T-helper 2 cell treated with Interferon-gamma antibody and Interleukin-4, amounts not matched to agents 5 μg/mL and 100 μg/mL, for 36 hours (primary cell): ENCODE measurements at regions not wholly inside any gene's neighbourhood (a gene's known extent, or its start where the extent isn't known, plus 50 kb on each side); places are given as distances from the start of the nearest gene placed in this dataset.
"Not testable (repeated sequence)": the region's sequence is repeated elsewhere in the genome, so short reads cannot be mapped to it uniquely, and the experiment has no call there.

Source experiments
- DNase-seq: peaks from one replicate; pipeline ENCODE4 v3.0.0; 2021; ENCODE audit warnings: low spot score
- H3K27ac Mint-ChIP-seq: one replicate; pipeline ENCODE4 v1.8.0; 2021; ENCODE audit warnings: mild to moderate bottlenecking, mixed read lengths
- H3K27me3 Mint-ChIP-seq: one replicate; pipeline ENCODE4 v1.8.0; 2021; ENCODE audit warnings: low read depth, mixed read lengths
- H3K36me3 Mint-ChIP-seq: one replicate; pipeline ENCODE4 v1.8.0; 2021; ENCODE audit warnings: low read depth, mixed read lengths
- H3K4me1 Mint-ChIP-seq: one replicate; pipeline ENCODE4 v1.8.0; 2021; ENCODE audit warnings: low read depth, mixed read lengths
- H3K4me3 Mint-ChIP-seq: one replicate; pipeline ENCODE4 v1.8.0; 2022; ENCODE audit warnings: mild to moderate bottlenecking, moderate library complexity, mixed read lengths
- H3K9me3 Mint-ChIP-seq: one replicate; pipeline ENCODE4 v1.8.0; 2021; ENCODE audit warnings: mixed read lengths

- DNase-seq: no peak
- no peaks in the 10 kb centered on the region for H3K4me1 Mint-ChIP-seq
- H3K9me3 Mint-ChIP-seq: no peaks in the 10 kb centered on the region
- H3K36me3 Mint-ChIP-seq: no peaks in the 10 kb centered on the region
- H3K27me3 Mint-ChIP-seq: peaks cover 5% of the 10 kb centered on the region
- H3K4me3 Mint-ChIP-seq: no peak overlapping the region
- H3K27ac Mint-ChIP-seq: no peak overlapping the region
These were observed 125.4 kb upstream of the ACKR3 start for GRCh38 chr2:236444187-236444586.

DNA sequence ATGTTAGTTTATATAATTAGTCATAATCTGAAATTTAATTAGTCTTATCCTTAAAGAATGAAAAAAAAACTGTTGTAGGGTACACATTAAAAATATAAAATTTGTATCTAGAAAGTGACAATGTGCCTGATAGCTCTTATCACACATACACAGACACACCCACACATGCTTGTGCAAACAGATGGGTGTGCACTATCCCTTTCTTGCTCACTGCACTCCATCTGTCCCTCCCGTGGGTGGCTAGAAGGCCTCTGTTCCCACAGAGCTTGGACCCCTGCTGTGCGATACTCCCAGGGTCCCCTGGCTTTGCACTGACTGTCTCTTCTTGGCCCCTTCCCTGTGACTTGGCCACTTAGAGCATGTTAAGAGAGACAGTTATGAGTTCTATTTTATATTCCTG is 123.9 kb upstream of the ACKR3 start:
- Mint-ChIP-seq H3K27me3 (peaks cover 5% of the 10 kb centered on the region), H3K27ac (no peak overlapping the region), H3K4me3 (no peak overlapping the region)

GRCh38 chr2:236446521-236446920 is 123.1 kb upstream of the ACKR3 start:
- Mint-ChIP-seq H3K4me1 (no peaks in the 10 kb centered on the region), H3K27ac (no peak overlapping the region), H3K36me3 (no peaks in the 10 kb centered on the region), H3K4me3 (no peak overlapping the region), H3K27me3 (peaks cover 5% of the 10 kb centered on the region), H3K9me3 (no peaks in the 10 kb centered on the region)
- DNase-seq: no peak

More for the DNA sequence above, 123.9 kb upstream of the ACKR3 start:
- DNase-seq: no peak
- H3K36me3 Mint-ChIP-seq: no peaks in the 10 kb centered on the region
- no peaks in the 10 kb centered on the region for H3K9me3 Mint-ChIP-seq
- H3K4me1 Mint-ChIP-seq: no peaks in the 10 kb centered on the region

- Mint-ChIP-seq H3K27ac (no peak overlapping the region), H3K36me3 (no peaks in the 10 kb centered on the region), H3K4me1 (no peaks in the 10 kb centered on the region), H3K27me3 (no peaks in the 10 kb centered on the region), H3K9me3 (no peaks in the 10 kb centered on the region), H3K4me3 (no peak overlapping the region)
- DNase-seq: no peak
These were observed 120.4 kb upstream of the ACKR3 start for GRCh38 chr2:236449167-236449761.

DNA sequence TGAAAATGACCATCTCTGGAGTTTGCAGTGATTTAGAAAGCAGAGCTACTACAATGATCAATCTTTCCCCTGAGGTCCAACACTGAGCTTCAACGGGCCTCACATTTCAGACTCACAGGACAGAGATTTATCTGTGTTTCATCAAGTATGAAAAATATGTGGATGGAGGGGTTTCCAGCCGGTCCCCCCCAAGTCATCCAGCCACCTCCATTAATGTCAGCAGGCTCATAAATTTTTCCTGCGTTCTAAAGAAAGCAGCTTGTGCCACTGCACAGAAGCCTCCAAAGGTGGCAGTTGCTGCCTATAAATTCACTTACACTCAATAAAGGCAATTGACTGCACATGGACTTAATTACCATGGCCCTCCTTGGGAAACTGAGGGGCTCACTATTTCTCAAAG is 117.4 kb upstream of the ACKR3 start:
- Mint-ChIP-seq H3K27ac (no peak overlapping the region), H3K4me1 (no peaks in the 10 kb centered on the region), H3K36me3 (no peaks in the 10 kb centered on the region), H3K4me3 (no peak overlapping the region), H3K9me3 (peaks cover under 1% of the 10 kb centered on the region), H3K27me3 (no peaks in the 10 kb centered on the region)
- no peak for DNase-seq

- H3K36me3 Mint-ChIP-seq: no peaks in the 10 kb centered on the region
- DNase-seq: no peak
- H3K9me3 Mint-ChIP-seq: peaks cover 4% of the 10 kb centered on the region
- no peak overlapping the region for H3K4me3 Mint-ChIP-seq
- H3K27me3 Mint-ChIP-seq: no peaks in the 10 kb centered on the region
- H3K27ac Mint-ChIP-seq: no peak overlapping the region
- no peaks in the 10 kb centered on the region for H3K4me1 Mint-ChIP-seq
These were observed 115.5 kb upstream of the ACKR3 start for GRCh38 chr2:236454076-236454475.

DNA sequence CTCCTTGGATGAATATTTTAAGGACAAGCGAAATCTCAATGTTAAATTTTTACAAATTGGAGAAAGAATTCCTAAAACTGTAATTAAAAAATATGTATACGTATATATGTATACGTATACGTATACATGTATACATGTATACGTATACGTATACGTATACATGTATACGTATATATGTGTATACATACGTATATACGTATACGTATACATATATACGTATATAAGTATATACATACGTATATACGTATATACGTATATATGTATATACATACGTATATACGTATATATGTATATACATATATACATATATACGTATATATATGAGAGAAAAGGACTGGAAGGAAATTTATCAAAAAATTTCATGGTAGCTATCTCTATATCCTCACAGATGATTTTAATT is 110.2 kb upstream of the ACKR3 start:
- H3K36me3 Mint-ChIP-seq: no peaks in the 10 kb centered on the region
- H3K4me1 Mint-ChIP-seq: no peaks in the 10 kb centered on the region
- H3K27me3 Mint-ChIP-seq: no peaks in the 10 kb centered on the region
- no peak overlapping the region for H3K4me3 Mint-ChIP-seq
- H3K9me3 Mint-ChIP-seq: peaks cover 4% of the 10 kb centered on the region
- H3K27ac Mint-ChIP-seq: no peak overlapping the region
- no peak for DNase-seq

GRCh38 chr2:236464140-236464539 is 105.5 kb upstream of the ACKR3 start:
- Mint-ChIP-seq H3K9me3 (peaks cover 22% of the 10 kb centered on the region), H3K4me3 (no peak overlapping the region), H3K27ac (no peak overlapping the region), H3K36me3 (no peaks in the 10 kb centered on the region), H3K4me1 (no peaks in the 10 kb centered on the region), H3K27me3 (no peaks in the 10 kb centered on the region)
- no peak for DNase-seq

- DNase-seq: no peak
- H3K27me3 Mint-ChIP-seq: peaks cover 11% of the 10 kb centered on the region
- no peaks in the 10 kb centered on the region for H3K9me3 Mint-ChIP-seq
- H3K4me3 Mint-ChIP-seq: no peak overlapping the region
- no peaks in the 10 kb centered on the region for H3K4me1 Mint-ChIP-seq
- H3K27ac Mint-ChIP-seq: no peak overlapping the region
- no peaks in the 10 kb centered on the region for H3K36me3 Mint-ChIP-seq
These were observed 96.7 kb upstream of the ACKR3 start for GRCh38 chr2:236472720-236473495.

- Mint-ChIP-seq H3K4me3 (no peak overlapping the region), H3K9me3 (no peaks in the 10 kb centered on the region), H3K27me3 (peaks cover 13% of the 10 kb centered on the region), H3K4me1 (no peaks in the 10 kb centered on the region), H3K36me3 (no peaks in the 10 kb centered on the region), H3K27ac (no peak overlapping the region)
- no peak for DNase-seq
These were observed 95.9 kb upstream of the ACKR3 start for GRCh38 chr2:236473691-236474090.

GRCh38 chr2:236479814-236480213 is 89.8 kb upstream of the ACKR3 start:
- Mint-ChIP-seq H3K36me3 (no peaks in the 10 kb centered on the region), H3K4me1 (no peaks in the 10 kb centered on the region), H3K27me3 (peaks cover 23% of the 10 kb centered on the region), H3K9me3 (peaks cover 22% of the 10 kb centered on the region), H3K27ac (no peak overlapping the region), H3K4me3 (no peak overlapping the region)
- DNase-seq: no peak

DNA sequence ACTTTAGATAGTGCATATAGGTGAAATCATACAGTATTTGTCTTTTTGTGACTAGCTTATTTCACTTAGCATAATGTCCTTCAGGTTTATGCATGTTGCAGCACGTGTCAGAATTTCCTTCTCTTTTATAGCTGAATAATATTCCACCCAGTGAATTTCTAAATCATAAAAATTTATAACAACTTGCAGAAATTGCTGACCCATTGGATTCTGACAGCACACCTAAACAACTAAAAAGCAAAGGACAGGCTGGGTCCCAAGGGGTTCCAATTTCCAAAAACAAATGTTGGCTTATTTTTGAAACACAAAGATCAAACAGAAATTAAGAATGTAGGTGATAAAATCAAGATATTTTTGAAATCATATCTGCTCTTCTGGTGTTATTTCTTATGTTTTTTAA is 86.5 kb upstream of the ACKR3 start:
- Mint-ChIP-seq H3K4me3 (no peak overlapping the region), H3K27ac (no peak overlapping the region)
- no peak for DNase-seq

GRCh38 chr2:236485519-236485918 is 84.1 kb upstream of the ACKR3 start:
- Mint-ChIP-seq H3K36me3 (no peaks in the 10 kb centered on the region), H3K4me1 (no peaks in the 10 kb centered on the region), H3K27ac (no peak overlapping the region), H3K9me3 (peaks cover 10% of the 10 kb centered on the region), H3K4me3 (no peak overlapping the region), H3K27me3 (peaks cover 15% of the 10 kb centered on the region)
- DNase-seq: no peak

More for the DNA sequence above, 86.5 kb upstream of the ACKR3 start:
- Mint-ChIP-seq H3K36me3 (no peaks in the 10 kb centered on the region), H3K9me3 (peaks cover 22% of the 10 kb centered on the region), H3K4me1 (no peaks in the 10 kb centered on the region), H3K27me3 (peaks cover 19% of the 10 kb centered on the region)

DNA sequence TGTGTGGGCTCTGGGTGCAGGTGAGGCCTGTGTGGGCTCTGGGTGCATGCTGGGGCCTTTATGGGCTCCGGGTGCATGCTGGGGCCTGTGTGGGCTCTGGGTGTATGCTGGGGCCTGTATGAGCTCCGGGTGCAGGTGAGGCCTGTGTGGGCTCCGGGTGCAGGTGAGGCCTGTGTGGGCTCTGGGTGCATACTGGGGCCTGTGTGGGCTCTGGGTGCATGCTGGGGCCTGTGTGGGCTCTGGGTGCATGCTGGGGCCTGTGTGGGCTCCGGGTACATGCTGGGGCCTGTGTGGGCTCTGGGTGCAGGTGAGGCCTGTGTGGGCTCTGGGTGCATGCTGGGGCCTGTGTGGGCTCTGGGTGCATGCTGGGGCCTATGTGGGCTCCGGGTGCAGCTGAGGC is 80.5 kb upstream of the ACKR3 start:
- not testable (repeated sequence) for H3K4me3 Mint-ChIP-seq, DNase-seq, H3K36me3 Mint-ChIP-seq, H3K27me3 Mint-ChIP-seq, H3K9me3 Mint-ChIP-seq, H3K4me1 Mint-ChIP-seq, H3K27ac Mint-ChIP-seq
